HG03378 (cell line): ENCODE measurements at regions not wholly inside any gene's neighbourhood (a gene's known extent, or its start where the extent isn't known, plus 50 kb on each side); places are given as distances from the start of the nearest gene placed in this dataset.
"Not testable (repeated sequence)": the region's sequence is repeated elsewhere in the genome, so short reads cannot be mapped to it uniquely, and the experiment has no call there.

Experiments used
- ATAC-seq: cut with Tn5 transposase; IDR thresholded peaks from one replicate; pipeline ENCODE4 v1.9.1; 2021; ENCODE audit warnings: mild to moderate bottlenecking, moderate library complexity; ENCODE audit not compliant: unreplicated experiment

GRCh38 chr16:86351041-86351784, 159.1 kb upstream of the FOXF1 start:
- no peak for ATAC-seq

DNA sequence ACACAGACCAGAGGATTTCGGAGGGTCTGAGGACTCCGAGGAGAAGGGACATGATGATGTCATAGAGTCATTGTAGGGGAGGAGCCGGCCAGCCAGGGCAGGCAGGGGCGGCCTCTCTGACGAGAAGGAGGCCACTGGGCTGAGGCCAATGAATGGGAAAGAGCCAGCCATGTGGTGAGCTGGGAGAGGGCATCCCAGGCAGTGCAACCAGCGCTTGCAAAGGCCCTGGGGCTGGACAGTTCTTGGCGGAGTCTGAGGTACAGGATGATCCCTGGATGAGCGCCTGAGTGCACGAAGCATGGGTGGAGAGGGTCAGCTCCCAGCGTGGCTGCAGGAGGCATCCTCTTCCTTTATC, 158.6 kb upstream of the FOXF1 start:
- not testable (repeated sequence) for ATAC-seq

GRCh38 chr16:86353148-86353547, 157.2 kb upstream of the FOXF1 start:
- ATAC-seq, result no peak

DNA sequence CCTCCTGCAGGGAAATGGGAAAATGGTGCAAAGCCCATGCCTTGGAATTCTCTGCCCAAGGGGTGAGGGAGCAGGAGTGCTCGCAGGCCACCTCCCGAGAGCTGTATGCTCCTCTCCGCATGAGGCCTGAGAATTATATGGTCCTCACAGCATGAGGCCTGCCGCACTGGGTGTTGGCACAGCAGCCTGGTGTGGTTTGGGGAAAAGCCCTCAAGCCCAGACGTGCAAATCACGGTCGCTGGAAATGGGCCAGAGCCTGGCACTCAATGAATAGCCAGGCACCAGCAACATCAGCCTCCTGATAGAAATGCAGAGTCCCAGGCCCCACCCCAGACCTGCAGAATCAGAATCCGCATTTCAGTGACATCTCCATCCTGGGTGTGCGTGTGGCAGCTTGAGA, 156.4 kb upstream of the FOXF1 start:
- no peak for ATAC-seq

- no peak for ATAC-seq
Measured at GRCh38 chr16:86354641-86355513, 155.4 kb upstream of the FOXF1 start.

DNA sequence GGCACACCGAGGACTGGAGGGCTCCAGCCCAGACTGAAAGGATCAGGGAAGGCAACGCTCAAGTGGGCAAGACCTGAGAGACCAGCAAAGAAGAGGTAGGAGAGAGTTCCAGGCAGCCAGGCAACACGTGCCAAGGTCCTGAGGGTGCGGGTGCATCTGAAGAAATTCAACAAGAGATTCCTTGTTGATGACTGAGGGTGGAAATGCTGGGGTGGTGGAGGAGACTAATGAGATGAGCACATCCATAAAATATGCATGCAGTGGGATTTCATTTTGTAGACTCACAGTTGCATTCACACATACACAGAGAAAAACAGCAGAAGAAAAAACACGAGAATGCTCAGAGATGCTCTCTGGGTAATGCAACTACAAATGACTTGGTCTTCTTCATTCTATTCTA, 154.8 kb upstream of the FOXF1 start:
- no peak for ATAC-seq

DNA sequence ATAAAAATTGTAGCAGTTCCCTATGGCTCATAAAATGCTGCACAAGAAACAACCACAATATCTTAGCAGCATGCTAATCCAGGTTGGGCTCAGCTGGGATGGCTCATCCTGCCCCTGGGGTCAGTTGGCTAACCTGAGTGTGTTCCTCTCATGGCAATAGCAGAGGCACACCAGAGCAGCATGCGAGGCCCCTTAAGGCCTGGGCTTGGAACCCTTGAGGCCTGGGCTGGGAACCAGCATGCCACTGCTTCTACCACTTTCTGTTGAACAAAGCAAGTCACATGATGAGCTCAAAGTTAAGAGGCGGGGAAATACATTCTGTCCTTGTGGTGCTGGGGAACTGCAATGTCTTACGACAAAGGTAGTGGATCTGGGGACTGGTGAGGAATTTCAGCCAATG, 154.4 kb upstream of the FOXF1 start:
- no peak for ATAC-seq

DNA sequence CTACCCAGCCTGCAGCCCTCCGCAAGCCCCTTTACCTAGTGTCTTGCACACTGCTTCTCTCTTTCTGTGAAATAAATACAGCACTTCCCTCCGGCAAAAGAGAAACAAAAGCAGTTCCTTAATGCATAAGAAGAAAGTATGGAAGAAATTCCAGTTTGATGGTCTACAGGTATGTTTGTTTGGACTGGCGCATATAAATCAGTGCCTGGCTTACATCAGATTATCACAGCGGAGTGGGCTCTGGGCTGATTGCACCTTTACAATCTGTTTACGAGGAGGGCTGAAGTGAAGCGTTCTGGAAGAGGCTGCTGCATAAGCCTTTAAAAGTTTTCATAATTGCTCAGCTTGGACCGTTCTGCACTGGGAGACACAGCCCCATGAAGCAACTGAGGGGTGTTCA, 153.5 kb upstream of the FOXF1 start:
- ATAC-seq, result no peak

DNA sequence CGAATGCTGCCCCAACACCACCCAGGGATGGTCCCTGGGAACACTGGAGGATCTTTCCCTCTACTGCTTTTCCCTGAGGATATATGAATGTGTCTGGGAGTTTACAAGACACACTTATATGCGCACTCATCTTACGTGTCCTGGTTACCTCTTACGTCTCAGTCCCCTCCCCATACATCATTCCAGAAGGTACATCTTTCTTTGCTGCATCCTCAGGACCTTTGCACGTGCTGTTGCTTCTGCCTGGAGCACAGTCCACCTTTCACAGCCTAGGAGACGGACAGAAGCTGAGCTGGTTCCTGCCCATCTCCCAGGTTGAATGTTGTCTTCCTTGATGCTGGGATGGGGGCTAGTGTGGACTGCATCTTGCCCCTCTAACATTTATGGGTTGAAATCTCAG, 153.0 kb upstream of the FOXF1 start:
- no peak for ATAC-seq

DNA sequence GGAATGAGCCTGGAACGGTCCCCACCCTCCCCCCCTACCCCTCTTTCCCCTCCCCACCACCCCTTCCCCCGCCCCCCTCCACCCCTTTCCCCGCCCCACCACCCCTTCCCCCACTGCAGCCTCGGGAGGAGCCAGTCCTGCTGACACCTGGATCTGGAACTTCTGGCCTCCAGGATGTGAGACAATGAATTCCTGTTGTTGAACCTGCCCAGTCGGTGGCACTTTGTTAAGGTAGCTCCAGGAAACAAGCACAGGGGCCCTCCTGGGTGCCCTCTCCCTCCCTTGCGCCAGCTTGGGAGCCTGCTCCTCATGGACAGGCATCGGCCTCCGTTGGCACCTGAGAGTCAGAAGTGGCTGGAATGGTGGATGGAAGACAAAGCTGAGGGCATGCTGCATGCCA, 152.4 kb upstream of the FOXF1 start:
- no peak for ATAC-seq

DNA sequence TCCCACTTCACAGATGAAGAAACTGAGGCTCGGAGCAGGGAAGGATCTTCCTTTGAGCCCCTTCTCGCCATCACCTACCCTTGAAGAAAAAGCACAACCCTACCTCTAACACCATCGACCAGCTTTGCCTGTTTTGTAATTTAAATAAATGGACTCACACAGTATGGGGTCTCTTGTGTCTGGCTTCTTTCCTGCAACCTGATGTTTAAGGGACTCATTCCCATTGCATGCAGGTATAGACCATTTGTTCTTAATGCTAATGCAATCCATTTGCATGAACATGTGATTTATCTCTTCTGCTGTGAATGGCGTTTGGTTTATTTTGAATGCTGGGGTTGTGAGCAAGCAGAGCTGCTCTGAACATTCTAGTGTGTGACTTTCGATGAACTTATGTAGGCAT, 150.8 kb upstream of the FOXF1 start:
- ATAC-seq, result no peak

GRCh38 chr16:86362155-86362849, 148.0 kb upstream of the FOXF1 start:
- no peak for ATAC-seq

DNA sequence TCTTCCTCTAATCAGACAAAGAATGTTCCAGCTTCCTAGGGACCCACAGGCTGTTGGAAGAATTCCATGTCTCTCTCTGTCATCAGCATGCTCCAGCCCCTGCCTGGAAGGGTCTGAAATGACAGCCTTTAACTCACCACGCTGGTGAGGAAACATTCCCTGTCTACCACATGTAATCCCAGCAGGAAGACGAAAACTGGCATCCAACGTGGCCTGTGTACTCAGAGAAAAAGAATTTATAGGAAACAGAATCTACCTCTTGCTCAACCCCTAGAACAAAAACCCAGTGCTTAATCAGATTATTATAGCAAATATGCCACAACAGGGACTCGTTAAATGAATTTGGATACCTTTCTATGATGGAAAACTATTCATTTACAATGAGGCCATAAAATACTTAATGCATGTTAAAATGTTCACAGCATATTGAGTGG, 147.3 kb upstream of the FOXF1 start:
- ATAC-seq, result no peak

GRCh38 chr16:86363836-86364618, 146.3 kb upstream of the FOXF1 start:
- no peak for ATAC-seq

GRCh38 chr16:86364653-86365380, 145.5 kb upstream of the FOXF1 start:
- ATAC-seq, result no peak

DNA sequence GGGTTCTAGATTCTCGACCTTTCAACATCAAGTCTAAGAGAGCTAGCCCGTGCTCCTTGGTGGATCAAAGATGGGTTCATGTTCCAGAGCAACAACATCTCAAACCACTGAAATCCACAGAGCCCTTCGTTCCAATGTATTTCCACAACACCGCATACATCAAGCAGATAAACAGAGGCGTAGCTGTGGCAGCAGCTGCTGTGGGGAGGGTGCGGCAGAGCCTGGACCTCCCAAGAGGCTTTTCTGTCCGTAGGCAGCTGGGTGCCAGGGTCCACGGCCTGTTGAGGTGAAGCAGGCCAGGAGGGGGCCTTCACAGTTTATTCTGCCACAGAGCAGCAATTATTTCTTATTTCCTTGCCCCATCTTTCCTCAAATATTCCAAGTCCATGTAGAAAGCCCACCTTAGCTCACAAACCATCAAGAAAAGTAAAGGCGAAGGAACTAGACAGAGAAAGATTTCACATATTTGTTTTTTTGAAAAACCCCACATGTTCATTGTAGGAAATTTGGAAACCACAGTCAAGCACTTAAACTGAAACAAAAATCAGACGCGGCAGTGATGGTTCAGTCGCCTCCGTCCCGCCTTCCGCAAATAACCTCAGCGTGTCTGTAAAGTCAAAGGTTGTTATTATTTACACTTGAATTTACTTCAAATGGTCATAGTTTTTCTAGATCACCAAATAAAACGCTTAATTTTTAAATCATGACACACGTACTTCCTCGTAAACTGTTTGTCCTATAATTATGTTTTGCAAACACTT, 144.6 kb upstream of the FOXF1 start:
- ATAC-seq, result no peak

GRCh38 chr16:86366481-86366880, 143.8 kb upstream of the FOXF1 start:
- no peak for ATAC-seq

- no peak for ATAC-seq
Measured at GRCh38 chr16:86367291-86368072, 142.8 kb upstream of the FOXF1 start.

DNA sequence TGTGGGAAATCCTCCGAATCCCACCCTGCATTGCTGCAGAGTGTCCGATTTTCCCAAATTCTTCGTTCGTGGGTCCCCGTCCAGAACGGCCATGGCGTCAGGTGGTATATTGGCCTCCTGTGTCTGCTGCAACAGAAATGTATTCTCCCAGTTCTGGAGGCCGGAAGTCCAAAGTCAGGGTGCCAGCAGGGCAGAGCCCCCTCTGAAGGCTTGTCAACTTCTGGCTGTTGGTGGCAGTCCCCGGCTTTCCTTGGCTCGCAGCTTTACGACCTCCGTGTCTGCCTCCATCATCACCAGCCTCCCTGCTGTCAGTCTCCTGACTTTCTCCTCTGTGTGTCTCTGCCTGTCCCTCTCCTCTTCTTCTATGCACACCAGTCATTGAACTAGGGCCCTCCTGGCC, 142.1 kb upstream of the FOXF1 start:
- ATAC-seq, result no peak
